Activated naive CD4-positive, alpha-beta T cell treated with anti-CD3 and anti-CD28 coated beads for 36 hours (primary cell): ENCODE measurements at regions not wholly inside any gene's neighbourhood (a gene's known extent, or its start where the extent isn't known, plus 50 kb on each side); places are given as distances from the start of the nearest gene placed in this dataset.
"Not testable (repeated sequence)": the region's sequence is repeated elsewhere in the genome, so short reads cannot be mapped to it uniquely, and the experiment has no call there.

Experiments used
- CTCF ChIA-PET: fragments of 350-600 bp; sonication (Branson Sonifier 250); formaldehyde crosslinking; loops from one replicate; lab custom pipeline; 2021; ENCODE audit warnings: antibody characterized with exemption; lab: Charles Lee
- DNase-seq: peaks from one replicate; pipeline ENCODE4 v3.0.0-alpha.2; 2020
- H3K27ac Mint-ChIP-seq: one replicate; pipeline ENCODE4 v1.8.0; 2021; ENCODE audit warnings: mild to moderate bottlenecking, mixed read lengths
- H3K27me3 Mint-ChIP-seq: one replicate; pipeline ENCODE4 v1.8.0; 2021; ENCODE audit warnings: low read depth, mixed read lengths
- H3K36me3 Mint-ChIP-seq: one replicate; pipeline ENCODE4 v1.8.0; 2021; ENCODE audit warnings: low read depth, mixed read lengths
- H3K4me1 Mint-ChIP-seq: one replicate; pipeline ENCODE4 v1.8.0; 2021; ENCODE audit warnings: low read depth, mixed read lengths
- H3K4me3 Mint-ChIP-seq: one replicate; pipeline ENCODE4 v1.8.0; 2021; ENCODE audit warnings: mild to moderate bottlenecking, moderate library complexity, mixed read lengths
- H3K9me3 Mint-ChIP-seq: one replicate; pipeline ENCODE4 v1.8.0; 2021; ENCODE audit warnings: mixed read lengths
- intact Hi-C: fragments of 100-400 bp; cut with micrococcal nuclease; formaldehyde crosslinking; loops from one replicate; pipeline ENCODE4 v1.15.1; 2023

DNA sequence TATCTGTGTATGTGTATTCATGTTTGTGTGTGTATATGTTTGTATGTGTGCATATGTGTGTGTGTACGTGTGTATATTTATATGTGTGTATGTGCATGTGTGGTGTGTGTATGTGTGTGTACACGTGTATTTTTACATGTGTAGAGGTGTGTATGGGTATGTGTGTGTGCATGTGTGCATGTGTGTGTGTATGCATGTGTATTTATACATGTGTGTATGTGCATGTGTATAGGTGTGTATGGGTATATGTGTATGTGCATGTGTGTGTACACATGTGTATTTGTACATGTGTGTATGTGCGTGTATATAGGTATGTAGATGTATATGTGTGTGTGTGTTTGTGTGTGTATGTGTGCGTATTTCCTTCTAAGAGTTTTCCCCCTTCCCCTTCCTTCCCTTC lies 207.7 kb upstream of the ATP6AP2 start:
- Mint-ChIP-seq H3K4me3 (no peak overlapping the region), H3K9me3 (no peaks in the 10 kb centered on the region), H3K36me3 (no peaks in the 10 kb centered on the region), H3K4me1 (no peaks in the 10 kb centered on the region), H3K27me3 (no peaks in the 10 kb centered on the region), H3K27ac (no peak overlapping the region)
- CTCF ChIA-PET, result no interaction called here
- no peak for DNase-seq
- intact Hi-C loops, result no loop called here

- Mint-ChIP-seq H3K36me3 (no peaks in the 10 kb centered on the region), H3K27me3 (no peaks in the 10 kb centered on the region), H3K9me3 (no peaks in the 10 kb centered on the region), H3K4me1 (no peaks in the 10 kb centered on the region), H3K4me3 (no peak overlapping the region), H3K27ac (no peak overlapping the region)
- CTCF ChIA-PET, result no interaction called here
- DNase-seq, result no peak
- intact Hi-C loops, result no loop called here
These were observed 209.4 kb upstream of the ATP6AP2 start for GRCh38 chrX:40371376-40371775.

DNA sequence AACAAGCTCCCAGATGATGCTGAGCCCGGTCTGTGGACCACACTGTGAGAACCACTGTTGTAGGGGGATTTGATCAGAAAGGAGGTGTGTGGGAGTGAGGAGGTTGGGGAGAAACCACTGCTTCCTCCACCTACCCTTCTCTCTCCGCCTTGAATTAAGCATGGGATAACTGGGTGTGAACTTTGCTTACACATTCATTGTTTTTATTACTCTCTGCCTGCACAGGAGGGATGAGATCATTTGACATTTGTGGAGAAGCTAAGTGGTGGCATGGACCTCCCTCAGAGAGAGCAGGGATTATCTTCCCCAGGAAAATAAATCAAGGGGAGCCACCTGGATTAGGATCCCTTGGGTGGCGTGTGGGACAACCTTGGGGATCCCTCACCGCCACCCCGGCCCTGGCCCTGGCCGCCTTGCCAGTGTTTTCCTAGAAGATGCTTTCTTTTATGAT lies 212.1 kb upstream of the ATP6AP2 start:
- DNase-seq, result no peak
- Mint-ChIP-seq H3K4me3 (no peak overlapping the region), H3K27me3 (no peaks in the 10 kb centered on the region), H3K9me3 (peaks cover 6% of the 10 kb centered on the region), H3K27ac (no peak overlapping the region), H3K36me3 (no peaks in the 10 kb centered on the region), H3K4me1 (no peaks in the 10 kb centered on the region)
- intact Hi-C loops, result no loop called here
- CTCF ChIA-PET, result no interaction called here

GRCh38 chrX:40366661-40367060 lies 214.1 kb upstream of the ATP6AP2 start:
- H3K27me3 Mint-ChIP-seq, result no peaks in the 10 kb centered on the region
- no peak overlapping the region for H3K27ac Mint-ChIP-seq
- H3K36me3 Mint-ChIP-seq, result no peaks in the 10 kb centered on the region
- no peak for DNase-seq
- CTCF ChIA-PET, result no interaction called here
- intact Hi-C loops, result no loop called here
- no peaks in the 10 kb centered on the region for H3K4me1 Mint-ChIP-seq
- H3K9me3 Mint-ChIP-seq, result peaks cover 6% of the 10 kb centered on the region
- H3K4me3 Mint-ChIP-seq, result no peak overlapping the region

DNA sequence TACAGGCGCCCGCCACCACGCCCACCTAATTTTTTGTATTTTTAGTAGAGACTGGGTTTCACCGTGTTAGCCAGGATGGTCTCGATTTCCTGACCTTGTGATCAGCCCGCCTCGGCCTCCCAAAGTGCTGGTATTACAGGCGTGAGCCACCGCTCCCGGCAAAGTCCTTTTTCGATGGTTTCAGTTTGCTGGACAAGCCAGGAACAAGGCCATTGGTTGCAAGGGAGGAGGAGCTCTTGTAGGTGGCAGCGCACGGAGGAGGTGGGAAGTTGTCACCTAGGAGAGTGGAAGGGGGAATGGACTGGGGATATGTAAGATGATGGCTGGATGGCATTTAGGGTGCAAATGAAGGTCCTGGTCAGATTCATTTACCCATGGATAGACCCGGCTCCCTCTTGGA lies 218.5 kb upstream of the ATP6AP2 start:
- CTCF ChIA-PET, H3K27me3 Mint-ChIP-seq, H3K4me1 Mint-ChIP-seq, DNase-seq, H3K27ac Mint-ChIP-seq, H3K36me3 Mint-ChIP-seq, intact Hi-C loops, H3K9me3 Mint-ChIP-seq, H3K4me3 Mint-ChIP-seq: not testable (repeated sequence)

- DNase-seq, result no peak
- no peaks in the 10 kb centered on the region for H3K36me3 Mint-ChIP-seq
- H3K4me3 Mint-ChIP-seq, result no peak overlapping the region
- H3K27me3 Mint-ChIP-seq, result no peaks in the 10 kb centered on the region
- intact Hi-C loops, result no loop called here
- CTCF ChIA-PET, result interaction anchor here (0.6 to 0.7 kb wide), 2 partner anchors 63 to 214 kb away, joined by 4 read pairs; no protein-coding TSS in a partner anchor
- no peak overlapping the region for H3K27ac Mint-ChIP-seq
- H3K4me1 Mint-ChIP-seq, result no peaks in the 10 kb centered on the region
- H3K9me3 Mint-ChIP-seq, result peaks cover 6% of the 10 kb centered on the region
These were observed 220.2 kb upstream of the ATP6AP2 start for GRCh38 chrX:40360557-40360956.

GRCh38 chrX:40359593-40359992 lies 221.2 kb upstream of the ATP6AP2 start:
- CTCF ChIA-PET, result no interaction called here
- DNase-seq, result no peak
- intact Hi-C loops, result no loop called here
- H3K36me3 Mint-ChIP-seq, result no peaks in the 10 kb centered on the region
- no peaks in the 10 kb centered on the region for H3K27me3 Mint-ChIP-seq
- H3K9me3 Mint-ChIP-seq, result no peaks in the 10 kb centered on the region
- no peak overlapping the region for H3K27ac Mint-ChIP-seq
- no peaks in the 10 kb centered on the region for H3K4me1 Mint-ChIP-seq
- H3K4me3 Mint-ChIP-seq, result no peak overlapping the region

GRCh38 chrX:40358994-40359393 lies 221.8 kb upstream of the ATP6AP2 start:
- Mint-ChIP-seq H3K4me3 (no peak overlapping the region), H3K4me1 (no peaks in the 10 kb centered on the region), H3K27ac (no peak overlapping the region), H3K27me3 (no peaks in the 10 kb centered on the region), H3K9me3 (no peaks in the 10 kb centered on the region), H3K36me3 (no peaks in the 10 kb centered on the region)
- DNase-seq, result no peak
- CTCF ChIA-PET, result no interaction called here
- intact Hi-C loops, result no loop called here

GRCh38 chrX:40349251-40349650 lies 231.5 kb upstream of the ATP6AP2 start:
- Mint-ChIP-seq H3K4me3 (no peak overlapping the region), H3K4me1 (no peaks in the 10 kb centered on the region), H3K27me3 (no peaks in the 10 kb centered on the region), H3K27ac (no peak overlapping the region), H3K9me3 (no peaks in the 10 kb centered on the region), H3K36me3 (no peaks in the 10 kb centered on the region)
- DNase-seq, result no peak
- CTCF ChIA-PET, result no interaction called here
- intact Hi-C loops, result no loop called here

DNA sequence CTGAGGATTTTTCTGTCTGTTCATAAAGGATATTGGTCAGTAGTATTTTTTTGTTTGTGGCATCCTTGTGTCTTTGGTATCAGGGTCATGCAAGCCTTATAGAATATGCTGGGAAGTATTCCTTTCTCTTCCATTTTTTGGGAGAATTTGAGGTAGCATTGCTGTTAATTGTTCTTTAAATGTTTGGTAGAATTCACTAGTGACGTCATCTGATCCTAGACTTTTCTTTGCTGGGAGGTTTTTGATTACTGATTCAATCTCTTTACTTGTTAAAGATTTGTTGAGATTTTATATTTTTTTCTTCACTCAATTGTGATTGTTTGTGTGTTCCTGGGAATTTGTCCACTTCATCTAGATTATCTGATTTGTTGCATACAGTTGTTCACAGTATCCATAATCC lies 234.4 kb upstream of the ATP6AP2 start:
- H3K36me3 Mint-ChIP-seq, result no peaks in the 10 kb centered on the region
- intact Hi-C loops, result no loop called here
- no peaks in the 10 kb centered on the region for H3K9me3 Mint-ChIP-seq
- H3K4me3 Mint-ChIP-seq, result no peak overlapping the region
- CTCF ChIA-PET, result no interaction called here
- H3K4me1 Mint-ChIP-seq, result no peaks in the 10 kb centered on the region
- H3K27ac Mint-ChIP-seq, result no peak overlapping the region
- no peaks in the 10 kb centered on the region for H3K27me3 Mint-ChIP-seq
- no peak for DNase-seq

GRCh38 chrX:40343319-40343718 lies 237.5 kb upstream of the ATP6AP2 start:
- Mint-ChIP-seq H3K27me3 (no peaks in the 10 kb centered on the region), H3K27ac (no peak overlapping the region), H3K4me3 (no peak overlapping the region), H3K9me3 (no peaks in the 10 kb centered on the region), H3K4me1 (no peaks in the 10 kb centered on the region), H3K36me3 (no peaks in the 10 kb centered on the region)
- CTCF ChIA-PET, result no interaction called here
- DNase-seq, result no peak
- intact Hi-C loops, result no loop called here

DNA sequence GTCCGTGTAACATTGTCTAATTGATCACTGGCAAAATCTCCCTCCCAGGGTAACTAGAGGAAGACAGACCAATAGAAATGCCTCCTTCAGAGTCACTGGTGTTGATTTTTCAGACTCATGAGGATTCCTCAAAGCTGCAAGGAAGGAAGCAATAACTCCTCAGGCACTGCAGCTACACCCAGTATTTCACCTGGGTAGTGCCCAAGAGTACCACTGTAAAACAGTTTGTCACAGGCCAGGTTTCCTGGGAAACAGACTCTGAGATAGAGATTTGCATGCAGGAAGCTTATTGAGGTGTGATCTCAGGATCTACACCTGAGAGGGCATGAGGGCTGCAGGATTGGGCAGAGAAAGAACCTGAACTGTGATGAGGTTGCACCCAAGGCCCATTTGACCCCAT lies 240.7 kb upstream of the ATP6AP2 start:
- no peaks in the 10 kb centered on the region for H3K9me3 Mint-ChIP-seq
- H3K36me3 Mint-ChIP-seq, result no peaks in the 10 kb centered on the region
- intact Hi-C loops, result no loop called here
- no peak for DNase-seq
- CTCF ChIA-PET, result no interaction called here
- no peaks in the 10 kb centered on the region for H3K27me3 Mint-ChIP-seq
- H3K4me1 Mint-ChIP-seq, result no peaks in the 10 kb centered on the region
- H3K27ac Mint-ChIP-seq, result no peak overlapping the region
- H3K4me3 Mint-ChIP-seq, result no peak overlapping the region

DNA sequence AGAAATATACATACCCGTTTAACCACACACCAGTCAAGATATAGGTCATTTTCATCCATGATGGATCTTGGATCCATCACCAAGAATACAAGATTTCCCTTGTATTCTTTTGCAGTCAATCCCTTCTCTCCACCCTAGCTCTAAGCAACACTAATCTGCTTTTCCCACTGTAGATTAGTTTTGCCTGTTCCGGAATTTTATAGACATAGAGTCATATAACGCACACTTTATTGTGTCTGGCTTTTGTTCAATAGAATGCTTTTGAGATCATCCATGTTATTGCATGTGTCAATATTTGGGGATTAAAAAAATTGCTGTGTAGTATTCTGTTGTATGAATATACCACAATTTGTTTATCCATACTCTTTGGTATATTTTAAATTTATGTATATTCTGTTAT lies 235.6 kb upstream of the BCOR start:
- no peak for DNase-seq
- peaks cover 5% of the 10 kb centered on the region for H3K4me1 Mint-ChIP-seq
- intact Hi-C loops, result no loop called here
- no peak overlapping the region for H3K27ac Mint-ChIP-seq
- no peaks in the 10 kb centered on the region for H3K36me3 Mint-ChIP-seq
- no peaks in the 10 kb centered on the region for H3K9me3 Mint-ChIP-seq
- CTCF ChIA-PET, result interaction anchor here (0.7 kb wide), 1 partner anchor 482 kb away, joined by 3 read pairs; no protein-coding TSS in a partner anchor
- no peak overlapping the region for H3K4me3 Mint-ChIP-seq
- H3K27me3 Mint-ChIP-seq, result no peaks in the 10 kb centered on the region

DNA sequence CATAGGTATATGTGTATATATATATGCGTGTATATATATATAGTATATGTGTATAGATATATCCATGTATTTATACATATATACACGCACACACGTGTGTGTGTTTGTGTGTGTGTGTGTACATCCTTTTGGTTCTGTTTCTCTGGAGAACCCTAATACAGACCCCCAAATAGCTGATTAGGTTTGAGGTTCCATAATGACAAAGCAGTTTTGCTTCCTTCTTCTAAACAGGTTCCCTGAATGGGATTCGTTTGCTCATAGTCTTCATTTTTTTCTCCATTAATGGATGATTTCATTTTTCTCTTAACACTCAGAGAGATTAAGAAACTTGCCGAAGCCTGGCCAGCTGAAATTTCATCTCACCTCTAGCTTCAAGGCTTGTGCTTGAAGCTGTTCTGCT lies 234.0 kb upstream of the BCOR start:
- no peak for DNase-seq
- CTCF ChIA-PET, result no interaction called here
- H3K9me3 Mint-ChIP-seq, result no peaks in the 10 kb centered on the region
- H3K27me3 Mint-ChIP-seq, result no peaks in the 10 kb centered on the region
- H3K4me1 Mint-ChIP-seq, result peaks cover 5% of the 10 kb centered on the region
- H3K4me3 Mint-ChIP-seq, result no peak overlapping the region
- intact Hi-C loops, result no loop called here
- no peaks in the 10 kb centered on the region for H3K36me3 Mint-ChIP-seq
- H3K27ac Mint-ChIP-seq, result no peak overlapping the region
